Endodermal cell (in vitro differentiated cells): ENCODE measurements at regions not wholly inside any gene's neighbourhood (a gene's known extent, or its start where the extent isn't known, plus 50 kb on each side); places are given as distances from the start of the nearest gene placed in this dataset.

Experiments
- DNase-seq: peaks from one replicate; pipeline ENCODE4 v3.0.0-alpha.2; 2017
- H3K27ac ChIP-seq: 2 replicates; pipeline ENCODE4 v1.5.1; 2013; ENCODE audit warnings: mild to moderate bottlenecking, low read depth, low read length, moderate library complexity
- H3K27me3 ChIP-seq: 2 replicates; pipeline ENCODE4 v1.6.1; 2013; ENCODE audit warnings: mild to moderate bottlenecking, low read length, moderate library complexity; ENCODE audit not compliant: insufficient read depth, control insufficient read depth, poor library complexity, severe bottlenecking
- H3K36me3 ChIP-seq: 2 replicates; pipeline ENCODE4 v1.7.0; 2013; ENCODE audit warnings: mild to moderate bottlenecking, low read length, moderate library complexity; ENCODE audit not compliant: control insufficient read depth, insufficient read depth
- H3K4me1 ChIP-seq: one replicate; pipeline ENCODE4 v1.7.0; 2013; ENCODE audit warnings: low read length; ENCODE audit not compliant: control insufficient read depth, insufficient read depth
- H3K4me3 ChIP-seq: 2 replicates; pipeline ENCODE4 v1.5.1; 2013; ENCODE audit warnings: mild to moderate bottlenecking, low read length, moderate library complexity
- H3K9ac ChIP-seq: 2 replicates; pipeline ENCODE4 v1.6.1; 2013; ENCODE audit warnings: mild to moderate bottlenecking, low read length, moderate library complexity; ENCODE audit not compliant: poor library complexity, severe bottlenecking; ENCODE audit errors: extremely low read depth
- H3K9me3 ChIP-seq: 2 replicates; pipeline ENCODE4 v1.6.1; 2013; ENCODE audit warnings: mild to moderate bottlenecking, low read length, moderate library complexity; ENCODE audit not compliant: control insufficient read depth
- H3K27ac Mint-ChIP-seq: 2 replicates; pipeline ENCODE4 v1.8.0; 2020; ENCODE audit warnings: mixed read lengths
- H3K27me3 Mint-ChIP-seq: 2 replicates; pipeline ENCODE4 v1.8.0; 2021; ENCODE audit warnings: mild to moderate bottlenecking, mixed read lengths; ENCODE audit not compliant: insufficient read depth
- H3K36me3 Mint-ChIP-seq: 2 replicates; pipeline ENCODE4 v1.8.0; 2020; ENCODE audit warnings: low read depth, mixed read lengths
- H3K4me1 Mint-ChIP-seq: 2 replicates; pipeline ENCODE4 v1.8.0; 2020; ENCODE audit warnings: mixed read lengths
- H3K4me3 Mint-ChIP-seq: 2 replicates; pipeline ENCODE4 v1.8.0; 2020; ENCODE audit warnings: mild to moderate bottlenecking, moderate library complexity, mixed read lengths
- H3K9me3 Mint-ChIP-seq: 2 replicates; pipeline ENCODE4 v1.8.0; 2020; ENCODE audit warnings: mild to moderate bottlenecking, mixed read lengths
- WGBS, 2 experiments: methylation state at CpG; one replicate each; pipeline versions ENCODE4 v1.1.5 to v1.1.7; 2013; ENCODE audit warnings: missing lambda C conversion rate in 2 of 2, mixed read lengths in 1 of 2; ENCODE audit not compliant: insufficient coverage in 1 of 2, insufficient read length in 1 of 2; 5-methylcytosine and 5-hydroxymethylcytosine counted together
- TF ChIP-seq, protein P1 (sequence below): fragments of 200-600 bp; sonication (generic); conservative IDR thresholded peaks from 2 replicates; pipeline ENCODE4 v1.5.0; 2021; ENCODE audit warnings: antibody characterized with exemption, mild to moderate bottlenecking

DNA sequence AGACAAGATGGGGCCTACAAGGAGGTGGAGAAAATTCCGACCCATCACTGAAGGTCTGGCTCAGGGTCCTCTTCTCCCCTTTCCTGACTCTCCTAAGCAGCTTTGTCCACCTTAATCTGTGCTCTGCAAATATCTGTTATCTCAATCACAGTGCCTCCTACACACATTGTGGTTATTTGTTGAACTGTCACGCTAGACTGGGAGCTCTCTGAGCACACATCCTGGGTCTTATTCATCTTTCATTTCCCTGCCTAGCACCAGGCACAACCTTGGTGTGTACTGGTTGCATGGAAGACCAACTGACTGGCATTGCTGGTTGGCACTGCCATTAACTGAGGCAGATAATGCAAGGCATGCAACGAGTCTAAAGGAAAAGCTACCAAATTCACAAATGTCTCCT, 122.9 kb upstream of the ST6GAL2 start:
- no peaks in the 10 kb centered on the region for H3K9me3 ChIP-seq
- DNase-seq, result no peak
- no peak overlapping the region for H3K27ac ChIP-seq
- 81 to 90% methylated on average over 3 of the region's 3 CpGs for WGBS, 2 experiments
- Mint-ChIP-seq H3K36me3 (no peaks in the 10 kb centered on the region), H3K9me3 (no peaks in the 10 kb centered on the region), H3K27ac (no peak overlapping the region), H3K4me1 (peaks cover 29% of the 10 kb centered on the region), H3K27me3 (peaks cover 14% of the 10 kb centered on the region), H3K4me3 (no peak overlapping the region)
- H3K36me3 ChIP-seq, result no peaks in the 10 kb centered on the region
- TF ChIP-seq, protein P1, sequence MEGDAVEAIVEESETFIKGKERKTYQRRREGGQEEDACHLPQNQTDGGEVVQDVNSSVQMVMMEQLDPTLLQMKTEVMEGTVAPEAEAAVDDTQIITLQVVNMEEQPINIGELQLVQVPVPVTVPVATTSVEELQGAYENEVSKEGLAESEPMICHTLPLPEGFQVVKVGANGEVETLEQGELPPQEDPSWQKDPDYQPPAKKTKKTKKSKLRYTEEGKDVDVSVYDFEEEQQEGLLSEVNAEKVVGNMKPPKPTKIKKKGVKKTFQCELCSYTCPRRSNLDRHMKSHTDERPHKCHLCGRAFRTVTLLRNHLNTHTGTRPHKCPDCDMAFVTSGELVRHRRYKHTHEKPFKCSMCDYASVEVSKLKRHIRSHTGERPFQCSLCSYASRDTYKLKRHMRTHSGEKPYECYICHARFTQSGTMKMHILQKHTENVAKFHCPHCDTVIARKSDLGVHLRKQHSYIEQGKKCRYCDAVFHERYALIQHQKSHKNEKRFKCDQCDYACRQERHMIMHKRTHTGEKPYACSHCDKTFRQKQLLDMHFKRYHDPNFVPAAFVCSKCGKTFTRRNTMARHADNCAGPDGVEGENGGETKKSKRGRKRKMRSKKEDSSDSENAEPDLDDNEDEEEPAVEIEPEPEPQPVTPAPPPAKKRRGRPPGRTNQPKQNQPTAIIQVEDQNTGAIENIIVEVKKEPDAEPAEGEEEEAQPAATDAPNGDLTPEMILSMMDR, result no peak
- no peak overlapping the region for H3K4me3 ChIP-seq
- H3K4me1 ChIP-seq, result peaks cover 8% of the 10 kb centered on the region
- no peak overlapping the region for H3K9ac ChIP-seq
- H3K27me3 ChIP-seq, result no peaks in the 10 kb centered on the region

DNA sequence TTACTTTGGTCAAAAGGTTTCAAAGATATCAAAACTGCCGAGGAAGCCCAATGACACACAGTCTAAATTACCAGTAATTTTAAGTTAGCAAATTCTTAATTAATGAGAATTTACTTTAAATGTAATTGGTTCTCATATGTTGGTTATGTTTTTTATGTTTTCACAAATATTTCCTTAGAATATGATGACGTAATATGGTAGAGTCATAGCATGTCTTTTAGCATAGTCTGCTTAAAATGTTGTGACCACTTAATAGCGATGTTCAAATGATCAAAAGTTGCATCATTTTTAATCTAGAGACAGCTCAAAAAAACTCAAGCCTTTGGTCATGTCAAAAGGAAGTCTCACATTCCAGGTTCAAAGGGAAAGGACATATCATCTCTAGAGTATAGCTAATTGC, 123.3 kb upstream of the ST6GAL2 start:
- peaks cover 14% of the 10 kb centered on the region for H3K27me3 Mint-ChIP-seq
- TF ChIP-seq, protein P1, result no peak
- no peak for DNase-seq

DNA sequence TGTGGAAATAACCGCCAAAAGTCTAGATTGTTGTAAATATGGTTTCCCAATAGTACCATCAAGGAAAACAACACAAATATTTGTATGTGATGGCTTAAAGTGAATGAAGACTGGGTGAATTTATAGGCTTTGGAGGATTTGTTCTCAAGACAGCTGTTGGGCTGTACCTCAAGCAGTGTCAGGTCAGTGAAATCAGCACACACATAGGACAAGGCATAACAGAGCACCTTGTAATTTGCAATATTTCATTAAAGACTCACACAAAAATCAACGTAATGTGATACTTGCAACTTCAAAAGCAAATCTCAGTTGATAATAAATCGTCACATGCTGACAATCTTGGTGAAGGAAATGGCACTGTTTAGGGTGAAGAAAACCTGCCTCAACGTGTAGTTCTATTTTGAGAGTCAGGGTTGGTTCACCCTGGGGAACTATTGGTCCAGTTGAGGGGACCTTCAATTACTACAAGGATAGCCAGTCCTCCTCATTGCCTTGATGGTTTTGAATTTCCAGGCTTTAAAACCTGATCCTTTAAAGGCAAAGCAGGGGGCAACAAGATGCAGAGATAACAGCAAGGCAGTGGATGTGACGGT, 126.8 kb upstream of the ST6GAL2 start:
- Histone ChIP-seq H3K9me3 (no peaks in the 10 kb centered on the region), H3K36me3 (no peaks in the 10 kb centered on the region), H3K27me3 (no peaks in the 10 kb centered on the region), H3K9ac (no peak overlapping the region), H3K4me3 (no peak overlapping the region), H3K27ac (no peak overlapping the region), H3K4me1 (peaks cover 8% of the 10 kb centered on the region)
- no peak for DNase-seq
- H3K9me3 Mint-ChIP-seq, result no peaks in the 10 kb centered on the region
- no peaks in the 10 kb centered on the region for H3K36me3 Mint-ChIP-seq
- no peak overlapping the region for H3K4me3 Mint-ChIP-seq
- H3K4me1 Mint-ChIP-seq, result peaks cover 33% of the 10 kb centered on the region
- no peak overlapping the region for H3K27ac Mint-ChIP-seq
- TF ChIP-seq, protein P1, result no peak
- 86 to 96% methylated on average over 3 to 5 of the region's 5 CpGs for WGBS, 2 experiments
- H3K27me3 Mint-ChIP-seq, result peaks cover 7% of the 10 kb centered on the region

More for the DNA sequence above, 123.3 kb upstream of the ST6GAL2 start:
- no peak overlapping the region for H3K9ac ChIP-seq
- H3K27ac ChIP-seq, result no peak overlapping the region
- H3K36me3 ChIP-seq, result no peaks in the 10 kb centered on the region
- H3K4me1 ChIP-seq, result peaks cover 8% of the 10 kb centered on the region
- H3K36me3 Mint-ChIP-seq, result no peaks in the 10 kb centered on the region
- H3K4me3 Mint-ChIP-seq, result no peak overlapping the region
- H3K4me3 ChIP-seq, result no peak overlapping the region
- 92 to 100% methylated on average over 2 to 3 of the region's 3 CpGs for WGBS, 2 experiments
- no peaks in the 10 kb centered on the region for H3K9me3 Mint-ChIP-seq
- no peaks in the 10 kb centered on the region for H3K9me3 ChIP-seq
- H3K27ac Mint-ChIP-seq, result no peak overlapping the region
- no peaks in the 10 kb centered on the region for H3K27me3 ChIP-seq
- H3K4me1 Mint-ChIP-seq, result peaks cover 33% of the 10 kb centered on the region
